IPS DF 19.7 (cell line): ENCODE measurements at regions not wholly inside any gene's neighbourhood (a gene's known extent, or its start where the extent isn't known, plus 50 kb on each side); places are given as distances from the start of the nearest gene placed in this dataset.

Source experiments
- DNase-seq: peaks from one replicate; pipeline ENCODE4 v3.0.0-alpha.2; 2013; ENCODE audit warnings: low read depth, low spot score

DNA sequence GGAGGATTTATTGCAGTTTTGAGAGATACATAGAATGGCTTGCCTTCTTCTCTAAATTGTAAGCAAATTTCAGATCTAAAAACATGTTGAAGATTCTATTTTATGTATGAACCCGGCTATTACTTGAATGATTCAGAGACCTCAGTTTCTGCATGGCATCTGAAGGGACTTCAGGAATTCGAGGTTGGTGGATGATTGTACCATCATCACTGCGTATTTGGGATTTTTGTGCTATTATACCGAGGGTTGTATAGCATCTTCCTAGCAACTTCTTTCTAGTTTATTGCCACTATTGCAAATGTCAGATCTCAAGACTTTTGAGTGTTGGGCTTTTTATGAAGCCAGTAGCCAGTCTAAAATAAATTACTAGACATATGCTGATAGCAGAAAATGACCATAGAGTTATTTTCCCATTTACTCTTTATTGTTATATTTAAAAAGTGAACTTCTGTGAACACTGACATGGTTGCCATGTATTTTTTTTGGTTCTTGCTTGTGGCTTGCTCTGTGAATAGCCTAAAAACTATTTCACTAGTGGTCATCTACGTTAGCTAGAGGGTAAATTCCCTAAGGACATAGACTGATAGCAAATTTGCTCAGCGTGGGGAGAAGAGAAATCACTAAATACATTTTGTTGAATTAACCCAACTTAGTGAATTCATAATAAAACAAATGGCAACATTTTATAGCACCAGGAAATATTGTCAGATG lies 70.6 kb upstream of the KLF12 start:
- no peak for DNase-seq

DNA sequence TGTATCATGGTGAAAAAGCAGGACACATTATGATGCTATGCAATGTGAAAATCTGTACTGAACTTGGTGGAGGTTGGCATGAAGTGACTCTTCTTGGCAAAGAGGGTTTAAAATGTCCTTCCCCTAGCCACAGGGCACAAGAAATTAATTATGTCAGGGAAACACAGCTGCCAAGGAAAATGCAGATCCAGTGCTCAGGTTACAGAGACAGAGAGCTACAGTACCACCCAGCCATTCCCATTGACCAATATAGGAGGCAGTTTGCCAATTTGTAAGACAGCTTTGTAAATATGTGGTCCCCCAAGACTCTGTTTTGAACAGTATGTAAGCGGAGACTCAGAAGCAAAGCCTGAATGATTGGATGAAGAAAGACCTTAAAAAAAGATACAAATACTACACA lies 69.4 kb upstream of the KLF12 start:
- no peak for DNase-seq

DNA sequence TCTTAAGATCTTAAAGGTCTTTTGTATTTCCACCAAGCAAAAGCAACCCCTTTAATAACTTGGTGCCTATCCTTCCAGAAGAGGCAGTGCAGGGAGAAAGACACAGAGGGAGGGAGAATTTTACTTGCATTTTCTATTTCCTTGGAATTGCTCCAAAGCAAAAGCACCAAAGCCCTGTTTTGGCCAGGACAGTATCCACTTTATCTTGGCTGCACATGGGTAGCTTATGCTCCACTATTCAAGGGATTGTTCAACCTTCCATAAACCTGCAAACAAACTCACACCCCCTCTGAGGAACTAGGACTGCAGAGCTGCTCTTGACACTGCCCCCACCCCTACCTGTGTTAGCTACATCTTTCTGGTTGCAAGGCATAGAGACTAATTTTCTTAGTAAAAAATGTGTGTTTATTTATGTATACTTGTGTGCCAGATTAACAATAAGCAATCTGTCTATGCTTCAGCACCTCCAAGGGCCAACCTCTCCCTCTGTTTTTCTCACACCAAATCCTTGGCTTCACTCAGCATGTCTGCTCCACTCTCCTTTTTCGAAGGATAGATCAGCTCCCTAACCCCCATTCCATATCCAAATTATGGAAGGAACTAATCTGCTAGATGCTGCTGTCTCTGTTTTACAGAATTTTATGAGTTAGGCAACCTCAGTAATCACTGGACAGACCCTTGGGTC lies 68.1 kb upstream of the KLF12 start:
- no peak for DNase-seq

DNA sequence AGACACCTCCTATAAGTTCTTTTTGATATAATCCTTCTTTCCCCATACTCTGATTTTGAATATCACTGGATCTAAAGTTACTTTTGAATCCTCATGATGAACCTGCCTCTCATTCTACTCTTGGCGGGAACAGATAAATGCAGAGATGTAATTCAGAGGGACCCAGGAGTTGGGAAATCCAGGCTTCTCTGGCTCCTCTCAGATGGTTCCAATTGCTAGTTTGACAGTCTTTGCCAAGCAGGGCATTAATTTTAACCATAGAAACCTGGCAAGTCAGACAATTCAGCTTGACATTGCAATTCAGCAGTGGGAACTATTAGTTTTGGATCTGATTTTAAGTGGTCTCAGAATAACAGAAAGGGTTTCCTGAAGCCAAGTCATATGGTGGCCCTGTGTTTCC lies 67.3 kb upstream of the KLF12 start:
- no peak for DNase-seq

DNA sequence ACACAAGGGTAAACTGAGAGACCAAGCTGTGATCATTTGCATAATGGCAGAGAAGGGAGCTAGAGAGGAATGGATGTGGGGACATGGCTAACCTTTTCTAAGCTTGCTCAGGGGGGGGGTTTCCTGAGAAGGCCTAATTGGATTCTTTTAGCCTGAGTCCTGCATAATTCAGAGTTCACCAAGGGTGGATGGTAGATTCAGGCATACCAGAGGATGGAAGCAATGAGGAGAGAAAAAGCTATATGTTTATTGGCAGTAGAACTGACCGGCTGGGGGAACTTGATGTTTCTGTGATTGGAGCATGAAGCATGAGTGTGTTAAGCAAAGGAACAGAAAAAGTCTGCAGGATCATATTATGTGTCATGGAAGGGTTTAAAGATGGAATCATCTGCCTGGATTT lies 65.9 kb upstream of the KLF12 start:
- no peak for DNase-seq

DNA sequence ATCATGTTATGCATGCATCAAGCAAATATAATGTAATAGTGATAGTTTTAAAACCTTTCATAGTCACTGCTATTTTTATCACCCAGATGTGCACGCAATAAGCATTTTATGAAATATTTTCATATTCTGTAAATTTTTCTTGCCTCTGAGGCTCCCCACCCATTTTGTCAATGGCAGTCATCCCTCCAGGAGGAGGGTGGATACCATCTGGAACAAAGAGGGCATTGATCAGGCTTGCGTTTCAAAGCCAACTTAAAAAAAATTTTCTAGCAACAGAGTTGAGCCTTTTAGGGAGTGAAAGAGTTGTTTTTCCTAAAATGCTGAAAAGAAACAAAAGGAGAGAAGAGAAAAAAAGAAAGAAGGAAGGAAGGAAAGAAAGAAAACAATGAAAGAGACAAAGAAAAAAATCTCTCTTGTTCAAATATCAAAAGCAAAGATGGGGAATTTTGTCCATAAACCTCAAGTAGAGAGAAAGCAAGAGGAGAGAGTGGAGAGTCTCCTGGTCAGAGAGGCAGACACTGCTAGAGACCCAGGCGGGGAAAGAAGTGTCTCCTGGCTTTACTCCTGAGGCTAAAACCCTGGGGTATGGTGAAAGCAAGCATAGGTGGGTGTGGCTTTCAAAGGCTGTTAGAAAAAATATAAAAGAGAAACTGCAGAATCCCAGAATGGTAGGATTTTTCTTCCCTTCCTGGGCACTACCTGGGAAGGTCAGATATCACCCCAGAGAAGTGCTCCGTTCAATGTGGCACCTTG lies 63.6 kb upstream of the KLF12 start:
- no peak for DNase-seq

DNA sequence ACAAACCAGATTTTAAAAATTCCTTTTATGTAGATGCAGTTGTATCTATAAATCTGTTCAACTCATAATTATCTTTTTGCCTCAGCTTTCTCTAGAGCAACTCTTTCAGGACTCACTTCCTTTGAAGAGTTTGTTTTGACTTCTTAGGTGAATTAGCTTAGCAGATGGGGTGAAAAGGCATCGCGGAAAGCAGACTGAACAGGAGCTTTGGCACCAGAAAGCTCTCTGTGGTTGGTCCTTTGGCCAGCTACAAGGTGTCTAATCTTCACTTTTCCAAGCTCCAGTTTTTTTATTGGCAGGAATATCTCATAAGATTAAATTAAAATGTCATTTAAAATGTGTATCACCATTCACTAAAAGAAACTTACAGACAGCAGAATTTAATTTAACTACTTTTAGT lies 60.6 kb upstream of the KLF12 start:
- DNase-seq = no peak

DNA sequence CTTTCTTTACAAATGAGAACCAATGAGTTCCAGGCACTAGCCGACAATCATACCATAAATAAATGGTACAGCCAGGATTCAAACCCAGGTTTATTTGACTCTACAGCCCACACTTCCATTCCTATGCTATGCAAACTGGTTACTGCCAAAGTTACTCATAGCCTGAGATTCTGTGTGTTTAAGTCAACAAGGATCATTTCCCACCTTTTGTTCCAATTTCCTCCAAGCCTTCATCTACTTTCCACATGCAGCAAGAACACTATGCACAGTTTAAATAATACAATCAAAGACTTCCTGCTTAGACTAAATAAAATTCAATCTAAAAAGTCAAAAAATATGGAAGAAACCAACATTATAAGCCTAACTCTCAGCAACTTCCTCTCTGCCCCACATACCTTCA lies 59.2 kb upstream of the KLF12 start:
- no peak for DNase-seq

DNA sequence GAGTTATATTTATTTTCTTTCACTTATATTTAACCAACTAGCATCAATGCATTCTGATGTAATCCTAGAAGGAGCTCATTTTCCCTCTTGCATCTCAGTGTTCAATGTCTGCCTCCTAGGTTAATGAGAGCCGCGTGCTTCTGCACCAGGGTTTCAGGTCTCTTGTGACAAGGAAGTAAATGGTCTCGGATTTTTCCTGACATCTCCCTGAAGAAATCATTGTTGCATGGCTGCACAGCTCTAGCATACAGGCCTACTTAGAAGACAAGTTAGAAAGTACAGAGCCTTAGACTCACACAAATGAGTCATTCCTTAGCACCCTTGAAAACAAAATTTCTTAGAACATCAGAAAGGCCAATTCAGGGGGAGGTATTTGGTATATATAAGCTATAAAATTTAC lies 57.2 kb upstream of the KLF12 start:
- no peak for DNase-seq

DNA sequence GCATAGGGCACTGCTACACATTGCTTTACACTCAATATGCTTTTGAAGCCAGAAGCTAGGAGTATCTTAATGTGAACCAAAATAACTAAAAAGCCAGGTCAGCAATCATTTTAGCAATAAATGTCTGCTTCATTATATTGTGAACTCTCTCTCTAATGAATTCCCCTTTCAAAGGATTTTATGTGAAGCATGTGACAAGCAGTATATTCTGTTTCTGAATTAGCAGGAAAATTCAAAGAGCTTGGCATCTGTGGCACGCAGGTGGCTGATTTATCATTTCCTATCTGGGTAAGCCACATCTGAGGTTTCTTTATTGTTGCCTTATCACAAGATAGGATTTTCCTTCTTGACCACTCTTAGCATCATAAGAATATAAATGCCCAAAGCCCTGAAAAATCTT lies 56.8 kb upstream of the KLF12 start:
- DNase-seq = no peak

DNA sequence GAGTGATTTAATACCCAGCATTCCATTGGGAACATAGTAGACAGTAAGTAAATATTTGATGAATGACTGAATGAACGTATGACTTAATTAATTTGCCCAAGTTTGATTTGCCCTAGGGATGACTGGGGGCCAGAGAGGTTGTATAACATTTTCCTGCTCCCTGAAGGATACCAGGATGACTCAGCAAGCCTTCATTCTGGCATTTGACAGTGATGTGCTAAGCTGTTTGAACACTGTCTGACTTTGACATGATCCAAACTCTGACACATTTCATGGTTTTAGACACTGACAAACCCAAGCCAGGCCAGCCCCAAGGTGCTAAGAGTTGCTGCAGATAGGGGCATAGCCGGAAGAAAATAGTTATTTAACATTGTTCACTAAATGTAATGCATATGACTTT lies 53.4 kb upstream of the KLF12 start:
- DNase-seq = no peak

DNA sequence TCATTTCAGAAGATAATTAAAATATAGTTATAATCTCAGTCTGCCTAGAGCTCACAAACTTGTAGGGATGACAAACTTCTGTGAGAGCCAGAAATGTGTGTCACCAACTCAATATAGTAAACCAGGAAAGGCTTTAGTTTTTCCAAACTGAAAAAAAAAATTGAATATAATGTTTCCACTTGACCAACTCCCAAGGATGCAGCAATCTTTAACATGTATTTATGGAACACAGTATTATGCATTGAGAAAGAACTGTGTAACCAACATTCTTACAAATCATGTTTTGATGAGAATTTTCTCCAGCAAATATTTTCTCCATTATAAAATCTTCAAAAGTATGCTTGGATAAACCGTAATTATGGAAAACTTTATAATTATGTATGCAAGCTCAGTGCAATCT lies 50.1 kb upstream of the KLF12 start:
- no peak for DNase-seq
